HG03378 (cell line): ENCODE measurements at regions not wholly inside any gene's neighbourhood (a gene's known extent, or its start where the extent isn't known, plus 50 kb on each side); places are given as distances from the start of the nearest gene placed in this dataset.
"Not testable (repeated sequence)": the region's sequence is repeated elsewhere in the genome, so short reads cannot be mapped to it uniquely, and the experiment has no call there.

Experiments
- ATAC-seq: cut with Tn5 transposase; IDR thresholded peaks from one replicate; pipeline ENCODE4 v1.9.1; 2021; ENCODE audit warnings: mild to moderate bottlenecking, moderate library complexity; ENCODE audit not compliant: unreplicated experiment

- ATAC-seq = no peak
Measured at GRCh38 chr18:11468617-11469016, 140.8 kb upstream of the SLC35G4 start.

GRCh38 chr18:11468120-11468519 lies 141.3 kb upstream of the SLC35G4 start:
- ATAC-seq = no peak

GRCh38 chr18:11467611-11468010 lies 141.8 kb upstream of the SLC35G4 start:
- no peak for ATAC-seq

GRCh38 chr18:11464129-11464528 lies 145.3 kb upstream of the SLC35G4 start:
- ATAC-seq = no peak

- ATAC-seq = no peak
Measured at GRCh38 chr18:11458447-11458846, 150.9 kb upstream of the SLC35G4 start.

GRCh38 chr18:11457853-11458252 lies 151.5 kb upstream of the SLC35G4 start:
- ATAC-seq = not testable (repeated sequence)

GRCh38 chr18:11454040-11454439 lies 155.4 kb upstream of the SLC35G4 start:
- no peak for ATAC-seq

- ATAC-seq = not testable (repeated sequence)
Measured at GRCh38 chr18:11444169-11444568, 165.2 kb upstream of the SLC35G4 start.

GRCh38 chr18:11437046-11437445 lies 172.3 kb upstream of the SLC35G4 start:
- no peak for ATAC-seq

GRCh38 chr18:11432360-11432811 lies 177.0 kb upstream of the SLC35G4 start:
- no peak for ATAC-seq

GRCh38 chr18:11429876-11430275 lies 179.5 kb upstream of the SLC35G4 start:
- ATAC-seq = no peak

- no peak for ATAC-seq
Measured at GRCh38 chr18:11425211-11425610, 184.2 kb upstream of the SLC35G4 start.

- ATAC-seq = no peak
Measured at GRCh38 chr18:11419338-11419737, 190.1 kb upstream of the SLC35G4 start.

GRCh38 chr18:11412811-11413210 lies 196.6 kb upstream of the SLC35G4 start:
- ATAC-seq = no peak

- ATAC-seq = no peak
Measured at GRCh38 chr18:11411048-11411447, 198.3 kb upstream of the SLC35G4 start.

- ATAC-seq = no peak
Measured at GRCh38 chr18:11408555-11409065, 200.8 kb upstream of the SLC35G4 start.

GRCh38 chr18:11407940-11408339 lies 201.5 kb upstream of the SLC35G4 start:
- no peak for ATAC-seq

GRCh38 chr18:11405804-11406203 lies 203.6 kb upstream of the SLC35G4 start:
- ATAC-seq = no peak

GRCh38 chr18:11400703-11401102 lies 208.7 kb upstream of the SLC35G4 start:
- ATAC-seq = no peak

GRCh38 chr18:11398625-11399024 lies 210.8 kb upstream of the SLC35G4 start:
- no peak for ATAC-seq

GRCh38 chr18:11392980-11393885 lies 216.2 kb upstream of the SLC35G4 start:
- ATAC-seq = no peak

GRCh38 chr18:11392292-11392691 lies 217.1 kb upstream of the SLC35G4 start:
- ATAC-seq = no peak
